Activated CD8-positive, alpha-beta T cell treated with anti-CD3 and anti-CD28 coated beads for 36 hours (primary cell): ENCODE measurements at regions not wholly inside any gene's neighbourhood (a gene's known extent, or its start where the extent isn't known, plus 50 kb on each side); places are given as distances from the start of the nearest gene placed in this dataset.

Experiments
- ATAC-seq: fragments of 200-7000 bp; cut with Tn5 transposase; one replicate; pipeline ENCODE4 v1.10.0; 2021; ENCODE audit warnings: mild to moderate bottlenecking, moderate library complexity
- CTCF ChIA-PET: fragments of 350-600 bp; sonication (Branson Sonifier 250); formaldehyde crosslinking; loops from one replicate; lab custom pipeline; 2021; ENCODE audit warnings: antibody characterized with exemption; lab: Charles Lee
- POLR2A ChIA-PET: fragments of 350-600 bp; sonication (Branson Sonifier 250); formaldehyde crosslinking; loops from one replicate; lab custom pipeline; 2021; ENCODE audit warnings: antibody characterized with exemption; lab: Charles Lee
- DNase-seq: peaks from one replicate; pipeline ENCODE4 v3.0.0-alpha.2; 2020
- H3K27ac Mint-ChIP-seq: one replicate; pipeline ENCODE4 v1.8.0; 2021; ENCODE audit warnings: mild to moderate bottlenecking, mixed read lengths
- H3K27me3 Mint-ChIP-seq: one replicate; pipeline ENCODE4 v1.8.0; 2021; ENCODE audit warnings: mixed read lengths
- H3K36me3 Mint-ChIP-seq: one replicate; pipeline ENCODE4 v1.8.0; 2021; ENCODE audit warnings: low read depth, mixed read lengths
- H3K4me1 Mint-ChIP-seq: one replicate; pipeline ENCODE4 v1.8.0; 2021; ENCODE audit warnings: low read depth, mixed read lengths
- H3K4me3 Mint-ChIP-seq: one replicate; pipeline ENCODE4 v1.8.0; 2021; ENCODE audit warnings: mild to moderate bottlenecking, moderate library complexity, mixed read lengths
- H3K9me3 Mint-ChIP-seq: one replicate; pipeline ENCODE4 v1.8.0; 2021; ENCODE audit warnings: mixed read lengths
- intact Hi-C: fragments of 100-400 bp; cut with micrococcal nuclease; formaldehyde crosslinking; loops from one replicate; pipeline ENCODE4 v1.10.0; 2022
- TF ChIP-seq, protein P1 (sequence below): fragments of 200-600 bp; IDR thresholded peaks from one replicate; pipeline ENCODE4 v1.8.0; 2022; ENCODE audit warnings: antibody characterized with exemption, mild to moderate bottlenecking

DNA sequence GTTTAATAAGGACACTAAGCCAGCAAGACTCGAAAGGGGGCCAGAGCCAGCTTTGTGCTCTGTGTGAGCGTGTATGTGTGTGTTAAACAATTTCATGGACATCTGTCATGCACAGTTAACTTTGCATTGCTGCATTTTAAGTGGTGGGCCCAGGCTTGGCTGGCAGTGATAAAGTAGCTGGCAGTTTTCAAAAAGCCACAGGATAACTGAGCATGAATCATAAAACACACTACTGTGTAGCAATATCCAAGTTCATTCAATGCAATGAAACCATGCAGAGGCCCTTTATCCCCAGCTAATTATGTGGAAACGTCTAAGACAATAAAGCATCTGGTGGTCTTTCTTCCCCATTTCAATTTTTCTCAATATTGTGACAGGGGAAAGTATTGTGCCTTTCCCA lies 132.9 kb downstream of the NKX6-1 start:
- intact Hi-C loops: no loop called here
- DNase-seq: no peak
- Mint-ChIP-seq H3K36me3 (no peaks in the 10 kb centered on the region), H3K27ac (no peak overlapping the region), H3K4me3 (no peak overlapping the region), H3K9me3 (peaks cover 1% of the 10 kb centered on the region), H3K27me3 (peaks cover 4% of the 10 kb centered on the region), H3K4me1 (no peaks in the 10 kb centered on the region)
- CTCF ChIA-PET: no interaction called here
- POLR2A ChIA-PET: no interaction called here
- TF ChIP-seq, protein P1, sequence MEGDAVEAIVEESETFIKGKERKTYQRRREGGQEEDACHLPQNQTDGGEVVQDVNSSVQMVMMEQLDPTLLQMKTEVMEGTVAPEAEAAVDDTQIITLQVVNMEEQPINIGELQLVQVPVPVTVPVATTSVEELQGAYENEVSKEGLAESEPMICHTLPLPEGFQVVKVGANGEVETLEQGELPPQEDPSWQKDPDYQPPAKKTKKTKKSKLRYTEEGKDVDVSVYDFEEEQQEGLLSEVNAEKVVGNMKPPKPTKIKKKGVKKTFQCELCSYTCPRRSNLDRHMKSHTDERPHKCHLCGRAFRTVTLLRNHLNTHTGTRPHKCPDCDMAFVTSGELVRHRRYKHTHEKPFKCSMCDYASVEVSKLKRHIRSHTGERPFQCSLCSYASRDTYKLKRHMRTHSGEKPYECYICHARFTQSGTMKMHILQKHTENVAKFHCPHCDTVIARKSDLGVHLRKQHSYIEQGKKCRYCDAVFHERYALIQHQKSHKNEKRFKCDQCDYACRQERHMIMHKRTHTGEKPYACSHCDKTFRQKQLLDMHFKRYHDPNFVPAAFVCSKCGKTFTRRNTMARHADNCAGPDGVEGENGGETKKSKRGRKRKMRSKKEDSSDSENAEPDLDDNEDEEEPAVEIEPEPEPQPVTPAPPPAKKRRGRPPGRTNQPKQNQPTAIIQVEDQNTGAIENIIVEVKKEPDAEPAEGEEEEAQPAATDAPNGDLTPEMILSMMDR: no peak
- no peak for ATAC-seq

DNA sequence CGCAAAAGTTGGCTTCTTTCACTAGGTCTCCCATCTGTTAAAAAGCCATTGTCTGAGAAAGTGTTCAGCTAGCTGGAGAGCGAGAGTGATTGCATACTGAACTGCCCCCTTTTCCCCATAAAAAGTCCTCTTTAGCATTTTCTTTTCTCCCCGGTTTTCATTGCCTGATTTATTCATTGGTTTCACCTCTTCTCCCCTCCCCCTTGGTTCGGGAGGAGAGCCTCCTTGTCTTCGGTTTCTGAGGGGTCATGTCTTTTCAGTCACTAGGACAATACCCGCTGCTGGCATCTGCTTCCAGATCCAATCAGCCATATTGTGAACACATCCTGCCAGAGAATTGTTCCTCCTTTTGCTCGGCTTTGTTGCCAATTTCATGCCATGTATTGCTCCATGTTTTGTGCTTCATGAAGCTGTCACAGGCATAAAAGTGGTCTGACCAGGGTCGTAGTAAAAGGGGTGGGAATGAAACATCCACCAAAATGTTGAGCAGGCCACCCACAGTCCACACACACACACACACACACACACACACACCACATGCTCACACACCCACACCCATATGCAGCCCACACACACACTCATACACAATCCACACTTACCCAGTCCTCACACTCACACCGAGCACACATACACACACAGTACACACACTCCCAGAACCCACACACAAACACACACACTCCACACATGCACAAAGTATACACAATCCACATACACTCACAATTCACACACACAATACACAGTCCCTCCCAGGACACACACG lies 136.0 kb downstream of the NKX6-1 start:
- POLR2A ChIA-PET: no interaction called here
- Mint-ChIP-seq H3K4me1 (no peaks in the 10 kb centered on the region), H3K27me3 (peaks cover 3% of the 10 kb centered on the region)

DNA sequence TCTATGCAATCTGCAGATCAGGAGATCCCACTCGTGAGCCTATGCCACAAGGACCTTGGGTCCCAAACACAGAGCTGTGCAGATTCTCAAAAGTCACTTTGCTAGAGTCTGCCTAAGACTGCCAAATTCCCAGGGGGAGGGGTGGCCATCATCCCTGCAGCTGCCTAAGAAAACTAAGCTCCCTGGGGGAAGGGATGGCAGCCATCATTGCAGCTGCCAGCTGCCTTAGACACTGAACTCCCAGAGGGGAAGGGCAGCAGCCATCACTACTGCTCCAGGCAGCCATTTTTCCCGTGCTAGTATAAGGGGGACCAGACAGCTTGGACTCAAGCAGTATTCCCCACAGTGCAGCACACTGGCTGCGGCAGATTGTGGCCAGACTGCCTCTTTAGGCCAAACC lies 156.9 kb downstream of the NKX6-1 start:
- no peak for DNase-seq
- no peaks in the 10 kb centered on the region for H3K36me3 Mint-ChIP-seq
- POLR2A ChIA-PET: no interaction called here
- ATAC-seq: no peak
- CTCF ChIA-PET: no interaction called here
- no peak overlapping the region for H3K27ac Mint-ChIP-seq
- peaks cover 5% of the 10 kb centered on the region for H3K27me3 Mint-ChIP-seq
- peaks cover 14% of the 10 kb centered on the region for H3K9me3 Mint-ChIP-seq
- no peak overlapping the region for H3K4me3 Mint-ChIP-seq
- no peaks in the 10 kb centered on the region for H3K4me1 Mint-ChIP-seq
- intact Hi-C loops: no loop called here
- TF ChIP-seq, protein P1: no peak

More for the DNA sequence above, 136.0 kb downstream of the NKX6-1 start:
- ATAC-seq (no peak), DNase-seq (no peak)
- no peaks in the 10 kb centered on the region for H3K36me3 Mint-ChIP-seq
- TF ChIP-seq, protein P1: no peak
- H3K9me3 Mint-ChIP-seq: peaks cover 3% of the 10 kb centered on the region
- H3K27ac Mint-ChIP-seq: no peak overlapping the region
- intact Hi-C loops: no loop called here
- CTCF ChIA-PET: no interaction called here
- no peak overlapping the region for H3K4me3 Mint-ChIP-seq

DNA sequence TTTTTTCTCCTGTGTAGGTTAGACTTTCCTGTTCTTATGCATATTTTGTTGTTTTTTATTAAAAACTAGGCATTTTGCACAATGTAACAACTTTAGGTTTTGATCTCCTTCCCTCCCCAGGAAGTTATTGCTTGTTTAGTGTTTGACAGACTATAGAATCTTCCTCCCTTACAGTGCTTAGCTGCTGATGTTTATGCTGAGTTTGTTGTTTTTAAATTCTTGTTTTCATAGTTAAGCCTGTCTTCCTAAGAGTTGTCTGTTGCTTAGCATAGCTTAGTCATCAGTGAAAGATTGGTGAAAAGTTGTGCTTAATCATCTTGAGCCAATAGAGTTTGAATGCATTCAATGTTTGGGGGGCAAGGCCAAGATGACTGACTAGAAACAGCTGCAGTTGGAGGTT lies 157.5 kb downstream of the NKX6-1 start:
- ATAC-seq: no peak
- ChIA-PET CTCF (no interaction called here), POLR2A (no interaction called here)
- Mint-ChIP-seq H3K4me1 (no peaks in the 10 kb centered on the region), H3K27ac (no peak overlapping the region), H3K36me3 (no peaks in the 10 kb centered on the region), H3K9me3 (peaks cover 14% of the 10 kb centered on the region), H3K4me3 (no peak overlapping the region), H3K27me3 (peaks cover 5% of the 10 kb centered on the region)
- intact Hi-C loops: no loop called here
- no peak for DNase-seq
- TF ChIP-seq, protein P1: no peak

DNA sequence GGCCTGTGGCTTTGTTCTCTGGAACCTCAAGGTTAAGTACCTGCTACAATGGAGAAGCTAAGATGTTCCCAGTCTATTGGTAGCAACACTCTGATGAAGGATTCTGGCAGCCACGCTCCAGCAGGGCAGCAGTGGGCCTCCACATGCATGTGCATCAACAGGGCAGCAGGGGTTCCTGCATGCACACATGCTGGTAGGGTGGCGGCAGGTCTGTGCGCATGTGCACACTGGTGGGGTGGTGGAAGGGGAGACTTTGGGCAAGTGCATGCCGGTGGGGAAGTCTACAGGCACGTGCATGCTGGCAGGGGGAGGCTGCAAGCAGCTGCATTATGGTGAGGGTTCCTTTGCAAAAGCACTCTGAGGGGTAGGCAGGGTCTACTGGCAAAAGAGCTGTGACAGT lies 160.7 kb downstream of the NKX6-1 start:
- Mint-ChIP-seq H3K4me3 (no peak overlapping the region), H3K9me3 (peaks cover 5% of the 10 kb centered on the region), H3K27me3 (peaks cover 5% of the 10 kb centered on the region), H3K27ac (no peak overlapping the region), H3K4me1 (no peaks in the 10 kb centered on the region), H3K36me3 (no peaks in the 10 kb centered on the region)
- TF ChIP-seq, protein P1: no peak
- no peak for DNase-seq
- POLR2A ChIA-PET: no interaction called here
- CTCF ChIA-PET: no interaction called here
- intact Hi-C loops: no loop called here
- no peak for ATAC-seq
